ENCODE measurements at regions not wholly inside any gene's neighbourhood (a gene's known extent, or its start where the extent isn't known, plus 50 kb on each side); places are given as distances from the start of the nearest gene placed in this dataset.
A peak's percentile ranks its signal among the peaks of the same experiment; 100 is the strongest.

DNA sequence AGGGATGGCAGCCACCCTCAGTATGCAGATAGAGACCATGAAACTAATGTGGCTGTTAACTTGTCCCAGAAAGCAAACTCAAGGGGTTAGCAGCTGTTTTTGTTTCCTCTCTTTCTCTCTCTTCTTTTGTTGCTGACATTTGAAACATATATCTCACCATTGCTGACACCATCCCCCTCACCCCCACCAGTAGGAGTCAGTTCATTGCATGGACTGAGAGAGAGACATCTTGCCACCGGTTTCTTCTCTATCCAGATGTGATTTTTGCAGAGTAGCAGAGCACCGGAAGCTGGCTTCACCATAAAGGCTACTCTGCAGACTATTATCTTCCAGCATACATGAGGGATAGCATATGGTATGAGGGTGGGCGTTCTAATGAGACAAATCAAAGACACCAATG, 177.1 kb upstream of the FRG1 start:
- H3K36me3 ChIP-seq (ENCODE audit: control insufficient read depth in 2 of 3, insufficient read depth in 3 of 3, low read length in 3 of 3), result no peaks in the 10 kb centered on the region
- no peak for FAIRE-seq
- peak in 3 of 5 donors; percentile 42 to 73 (median 51) for DNase-seq
- H3K4me3 ChIP-seq (ENCODE audit: low read length in 3 of 3), result no peak overlapping the region
- intact Hi-C loops (cut with DNase I), result no loop called here
- no peak overlapping the region for H3K9ac ChIP-seq (ENCODE audit: low read length in 3 of 3)
- TF ChIP-seq, protein P1, sequence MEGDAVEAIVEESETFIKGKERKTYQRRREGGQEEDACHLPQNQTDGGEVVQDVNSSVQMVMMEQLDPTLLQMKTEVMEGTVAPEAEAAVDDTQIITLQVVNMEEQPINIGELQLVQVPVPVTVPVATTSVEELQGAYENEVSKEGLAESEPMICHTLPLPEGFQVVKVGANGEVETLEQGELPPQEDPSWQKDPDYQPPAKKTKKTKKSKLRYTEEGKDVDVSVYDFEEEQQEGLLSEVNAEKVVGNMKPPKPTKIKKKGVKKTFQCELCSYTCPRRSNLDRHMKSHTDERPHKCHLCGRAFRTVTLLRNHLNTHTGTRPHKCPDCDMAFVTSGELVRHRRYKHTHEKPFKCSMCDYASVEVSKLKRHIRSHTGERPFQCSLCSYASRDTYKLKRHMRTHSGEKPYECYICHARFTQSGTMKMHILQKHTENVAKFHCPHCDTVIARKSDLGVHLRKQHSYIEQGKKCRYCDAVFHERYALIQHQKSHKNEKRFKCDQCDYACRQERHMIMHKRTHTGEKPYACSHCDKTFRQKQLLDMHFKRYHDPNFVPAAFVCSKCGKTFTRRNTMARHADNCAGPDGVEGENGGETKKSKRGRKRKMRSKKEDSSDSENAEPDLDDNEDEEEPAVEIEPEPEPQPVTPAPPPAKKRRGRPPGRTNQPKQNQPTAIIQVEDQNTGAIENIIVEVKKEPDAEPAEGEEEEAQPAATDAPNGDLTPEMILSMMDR (IDR thresholded peaks at IDR 0.05; ENCODE audit: borderline replicate concordance, extremely low read depth, insufficient read depth), result no peak
- no peaks in the 10 kb centered on the region for H3K9me3 ChIP-seq (ENCODE audit: control insufficient read depth in 2 of 3, insufficient read depth in 1 of 3, low read length in 3 of 3)
- H3K27ac ChIP-seq (ENCODE audit: low read depth in 2 of 2, low read length in 2 of 2), result no peak overlapping the region
- no peaks in the 10 kb centered on the region for H3K27me3 ChIP-seq (ENCODE audit: control insufficient read depth, insufficient read depth, low read length)
- no peaks in the 10 kb centered on the region for H3K4me1 ChIP-seq (ENCODE audit: control insufficient read depth in 2 of 3, insufficient read depth in 2 of 3, low read depth in 1 of 3, low read length in 3 of 3)

- H3K4me3 ChIP-seq (ENCODE audit: low read length in 3 of 3), result no peak overlapping the region
- FAIRE-seq, result no peak
- no peaks in the 10 kb centered on the region for H3K36me3 ChIP-seq (ENCODE audit: control insufficient read depth in 2 of 3, insufficient read depth in 3 of 3, low read length in 3 of 3)
- intact Hi-C loops (cut with DNase I), result no loop called here
- H3K27ac ChIP-seq (ENCODE audit: low read depth in 2 of 2, low read length in 2 of 2), result no peak overlapping the region
- H3K4me1 ChIP-seq (ENCODE audit: control insufficient read depth in 2 of 3, insufficient read depth in 2 of 3, low read depth in 1 of 3, low read length in 3 of 3), result no peaks in the 10 kb centered on the region
- H3K9ac ChIP-seq (ENCODE audit: low read length in 3 of 3), result no peak overlapping the region
- no peaks in the 10 kb centered on the region for H3K27me3 ChIP-seq (ENCODE audit: control insufficient read depth, insufficient read depth, low read length)
- peak in 4 of 5 donors; percentile 88 to 95 (median 90) for DNase-seq
- TF ChIP-seq, protein P1 (IDR thresholded peaks at IDR 0.05; ENCODE audit: borderline replicate concordance, extremely low read depth, insufficient read depth), result no peak
- no peaks in the 10 kb centered on the region for H3K9me3 ChIP-seq (ENCODE audit: control insufficient read depth in 2 of 3, insufficient read depth in 1 of 3, low read length in 3 of 3)
Observed at GRCh38 chr4:189765301-189765700, 175.4 kb upstream of the FRG1 start.

DNA sequence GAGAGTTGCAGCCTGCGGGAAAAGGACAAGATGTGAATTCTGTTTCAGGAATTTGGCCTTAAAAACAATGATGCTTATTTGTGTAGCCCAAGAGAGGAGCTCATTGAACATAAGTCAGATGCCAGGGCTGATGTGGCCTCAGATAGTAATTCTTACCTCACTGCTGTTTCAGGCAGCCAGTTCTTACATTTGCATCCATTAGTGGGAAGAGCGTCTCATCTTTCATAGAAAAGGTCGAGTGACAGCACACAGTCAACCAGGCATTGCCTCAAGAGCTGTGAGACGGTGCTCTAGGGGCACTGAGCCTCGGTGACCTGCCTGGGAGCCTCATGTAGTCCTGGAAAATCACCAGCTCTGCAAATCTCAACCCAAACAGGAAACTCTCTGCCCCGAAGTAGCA, 174.9 kb upstream of the FRG1 start:
- no peak for FAIRE-seq
- Histone ChIP-seq H3K4me1 (ENCODE audit: control insufficient read depth in 2 of 3, insufficient read depth in 2 of 3, low read depth in 1 of 3, low read length in 3 of 3) (no peaks in the 10 kb centered on the region), H3K27ac (ENCODE audit: low read depth in 2 of 2, low read length in 2 of 2) (no peak overlapping the region), H3K36me3 (ENCODE audit: control insufficient read depth in 2 of 3, insufficient read depth in 3 of 3, low read length in 3 of 3) (no peaks in the 10 kb centered on the region), H3K4me3 (ENCODE audit: low read length in 3 of 3) (no peak overlapping the region), H3K27me3 (ENCODE audit: control insufficient read depth, insufficient read depth, low read length) (no peaks in the 10 kb centered on the region), H3K9ac (ENCODE audit: low read length in 3 of 3) (no peak overlapping the region), H3K9me3 (ENCODE audit: control insufficient read depth in 2 of 3, insufficient read depth in 1 of 3, low read length in 3 of 3) (no peaks in the 10 kb centered on the region)
- intact Hi-C loops (cut with DNase I), result no loop called here
- TF ChIP-seq, protein P1 (IDR thresholded peaks at IDR 0.05; ENCODE audit: borderline replicate concordance, extremely low read depth, insufficient read depth), result no peak
- peak in 3 of 5 donors; percentile 65 to 76 (median 68) for DNase-seq

- no peaks in the 10 kb centered on the region for H3K9me3 ChIP-seq (ENCODE audit: control insufficient read depth in 2 of 3, insufficient read depth in 1 of 3, low read length in 3 of 3)
- H3K27me3 ChIP-seq (ENCODE audit: control insufficient read depth, insufficient read depth, low read length), result no peaks in the 10 kb centered on the region
- TF ChIP-seq, protein P1 (IDR thresholded peaks at IDR 0.05; ENCODE audit: borderline replicate concordance, extremely low read depth, insufficient read depth), result no peak
- DNase-seq, result no peak
- no peak overlapping the region for H3K9ac ChIP-seq (ENCODE audit: low read length in 3 of 3)
- no peak overlapping the region for H3K4me3 ChIP-seq (ENCODE audit: low read length in 3 of 3)
- no peak for FAIRE-seq
- H3K36me3 ChIP-seq (ENCODE audit: control insufficient read depth in 2 of 3, insufficient read depth in 3 of 3, low read length in 3 of 3), result no peaks in the 10 kb centered on the region
- H3K27ac ChIP-seq (ENCODE audit: low read depth in 2 of 2, low read length in 2 of 2), result no peak overlapping the region
- H3K4me1 ChIP-seq (ENCODE audit: control insufficient read depth in 2 of 3, insufficient read depth in 2 of 3, low read depth in 1 of 3, low read length in 3 of 3), result no peaks in the 10 kb centered on the region
- intact Hi-C loops (cut with DNase I), result no loop called here
Observed at GRCh38 chr4:189767941-189768340, 172.7 kb upstream of the FRG1 start.
